ELR (cell line): ENCODE measurements at regions not wholly inside any gene's neighbourhood (a gene's known extent, or its start where the extent isn't known, plus 50 kb on each side); places are given as distances from the start of the nearest gene placed in this dataset.
"Not testable (repeated sequence)": the region's sequence is repeated elsewhere in the genome, so short reads cannot be mapped to it uniquely, and the experiment has no call there.

ENCODE experiments used
- DNase-seq: peaks from one replicate; pipeline ENCODE4 v3.0.0-alpha.2; 2015; ENCODE audit warnings: low read depth

- peak; percentile 95 for DNase-seq
Observed at GRCh38 chr16:50497592-50497991, 50.6 kb upstream of the NKD1 start.

GRCh38 chr16:50496990-50497389, 51.2 kb upstream of the NKD1 start:
- DNase-seq = peak; percentile 64

GRCh38 chr16:50495673-50496072, 52.5 kb upstream of the NKD1 start:
- no peak for DNase-seq

- DNase-seq = no peak
Observed at GRCh38 chr16:50494501-50495491, 53.4 kb upstream of the NKD1 start.

- DNase-seq = no peak
Observed at GRCh38 chr16:50491516-50491915, 56.7 kb upstream of the NKD1 start.

GRCh38 chr16:50490828-50491227, 57.4 kb upstream of the NKD1 start:
- no peak for DNase-seq

- no peak for DNase-seq
Observed at GRCh38 chr16:50489182-50489581, 59.0 kb upstream of the NKD1 start.

GRCh38 chr16:50487528-50487927, 60.7 kb upstream of the NKD1 start:
- no peak for DNase-seq

GRCh38 chr16:50486162-50486561, 62.0 kb upstream of the NKD1 start:
- not testable (repeated sequence) for DNase-seq

GRCh38 chr16:50485232-50485631, 63.0 kb upstream of the NKD1 start:
- DNase-seq = no peak

GRCh38 chr16:50482271-50482670, 65.9 kb upstream of the NKD1 start:
- no peak for DNase-seq

- DNase-seq = no peak
Observed at GRCh38 chr16:50480206-50480605, 68.0 kb upstream of the NKD1 start.

- DNase-seq = no peak
Observed at GRCh38 chr16:50479771-50480170, 68.4 kb upstream of the NKD1 start.

GRCh38 chr16:50478773-50479149, 69.4 kb upstream of the NKD1 start:
- no peak for DNase-seq

GRCh38 chr16:50478075-50478772, 70.0 kb upstream of the NKD1 start:
- DNase-seq = no peak

- no peak for DNase-seq
Observed at GRCh38 chr16:50476486-50477255, 71.5 kb upstream of the NKD1 start.

- DNase-seq = no peak
Observed at GRCh38 chr16:50475170-50475569, 73.0 kb upstream of the NKD1 start.

- no peak for DNase-seq
Observed at GRCh38 chr16:50474138-50474537, 74.1 kb upstream of the NKD1 start.

- DNase-seq = peak; percentile 55
Observed at GRCh38 chr16:50473356-50473945, 74.7 kb upstream of the NKD1 start.

GRCh38 chr16:50472472-50472871, 75.7 kb upstream of the NKD1 start:
- no peak for DNase-seq

GRCh38 chr16:50470687-50471086, 77.5 kb upstream of the NKD1 start:
- DNase-seq = no peak

GRCh38 chr16:50469744-50470321, 78.4 kb upstream of the NKD1 start:
- no peak for DNase-seq
